ENCODE measurements at regions not wholly inside any gene's neighbourhood (a gene's known extent, or its start where the extent isn't known, plus 50 kb on each side); places are given as distances from the start of the nearest gene placed in this dataset.

DNA sequence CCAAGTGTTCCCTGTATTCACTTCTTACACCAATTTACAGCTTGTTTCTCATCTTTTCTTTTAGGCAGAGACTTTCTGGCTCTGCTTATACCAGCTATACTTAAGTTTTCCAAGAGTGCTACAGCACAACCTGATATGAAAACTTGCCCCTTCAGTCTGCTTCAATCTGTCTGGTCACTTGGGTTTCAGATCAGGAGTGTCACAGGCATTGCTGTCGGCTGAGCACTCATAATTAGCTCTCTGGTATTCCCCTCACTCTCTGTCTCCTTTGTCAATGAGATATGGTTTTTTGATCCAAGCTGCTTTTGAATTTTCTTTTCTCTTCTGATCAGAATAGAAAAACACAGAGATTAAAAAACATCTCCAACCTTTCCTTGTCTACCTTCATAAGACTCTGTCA is 194.9 kb upstream of the UMPS start:
- Histone ChIP-seq H3K27ac (ENCODE audit: insufficient read depth, low read depth, low read length) (no peak overlapping the region), H3K4me1 (ENCODE audit: control insufficient read depth, extremely low read depth, insufficient read depth, low read length) (no peaks in the 10 kb centered on the region), H3K36me3 (ENCODE audit: control insufficient read depth in 2 of 2, extremely low read depth in 1 of 2, insufficient read depth in 2 of 2, low read length in 2 of 2) (no peaks in the 10 kb centered on the region), H3K9ac (replicated peaks; ENCODE audit: extremely low read depth, insufficient read depth, low read length) (no peak overlapping the region), H4K20me1 (replicated peaks; ENCODE audit: control insufficient read depth, extremely low read depth, insufficient read depth, low read length) (no peaks in the 10 kb centered on the region), H3K79me2 (ENCODE audit: control insufficient read depth, insufficient read depth, low read length) (no peaks in the 10 kb centered on the region), H2AFZ (ENCODE audit: low read depth, low read length) (no peak overlapping the region), H3K4me3 (replicated peaks in 1 of 3; ENCODE audit: insufficient read depth in 1 of 3, low read depth in 1 of 3, low read length in 3 of 3) (no peak overlapping the region), H3K9me3 (replicated peaks; ENCODE audit: control insufficient read depth, insufficient read depth, low read length) (no peaks in the 10 kb centered on the region), H3K9me1 (replicated peaks; ENCODE audit: control insufficient read depth, extremely low read depth, insufficient read depth, low read length) (no peaks in the 10 kb centered on the region), H3K4me2 (ENCODE audit: insufficient read depth, low read length) (no peak overlapping the region), H3K27me3 (ENCODE audit: control insufficient read depth in 2 of 2, insufficient read depth in 2 of 2, low read length in 2 of 2) (peaks cover 0 to 7% of the 10 kb centered on the region in 2 experiments)
- dilution Hi-C loops (cut with MboI; ENCODE audit: extremely low pct_ligation_motif_present, low sequenced_read_pairs): no loop called here
- FAIRE-seq (no peak), DNase-seq (ENCODE audit: low read depth, low spot score) (no peak)
- BruUV-seq (replicated peaks): no TSS peak
- ChIA-PET CTCF (interaction anchor here (0.7 to 1.4 kb wide), 2 partner anchors 11 to 13 kb away, joined by 3 to 4 read pairs; no protein-coding TSS in a partner anchor), POLR2A (no interaction called here)
- TF ChIP-seq, protein P1, sequence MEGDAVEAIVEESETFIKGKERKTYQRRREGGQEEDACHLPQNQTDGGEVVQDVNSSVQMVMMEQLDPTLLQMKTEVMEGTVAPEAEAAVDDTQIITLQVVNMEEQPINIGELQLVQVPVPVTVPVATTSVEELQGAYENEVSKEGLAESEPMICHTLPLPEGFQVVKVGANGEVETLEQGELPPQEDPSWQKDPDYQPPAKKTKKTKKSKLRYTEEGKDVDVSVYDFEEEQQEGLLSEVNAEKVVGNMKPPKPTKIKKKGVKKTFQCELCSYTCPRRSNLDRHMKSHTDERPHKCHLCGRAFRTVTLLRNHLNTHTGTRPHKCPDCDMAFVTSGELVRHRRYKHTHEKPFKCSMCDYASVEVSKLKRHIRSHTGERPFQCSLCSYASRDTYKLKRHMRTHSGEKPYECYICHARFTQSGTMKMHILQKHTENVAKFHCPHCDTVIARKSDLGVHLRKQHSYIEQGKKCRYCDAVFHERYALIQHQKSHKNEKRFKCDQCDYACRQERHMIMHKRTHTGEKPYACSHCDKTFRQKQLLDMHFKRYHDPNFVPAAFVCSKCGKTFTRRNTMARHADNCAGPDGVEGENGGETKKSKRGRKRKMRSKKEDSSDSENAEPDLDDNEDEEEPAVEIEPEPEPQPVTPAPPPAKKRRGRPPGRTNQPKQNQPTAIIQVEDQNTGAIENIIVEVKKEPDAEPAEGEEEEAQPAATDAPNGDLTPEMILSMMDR (IDR thresholded peaks at IDR 0.05; ENCODE audit: extremely low read depth in 1 of 2, insufficient read depth in 1 of 2, low read depth in 1 of 2, low read length in 2 of 2): no peak
- TF ChIP-seq MYC (IDR thresholded peaks at IDR 0.05; ENCODE audit: low read depth, low read length) (no peak), EZH2 (IDR thresholded peaks at IDR 0.05; ENCODE audit: borderline replicate concordance, low read depth, low read length, severe bottlenecking) (no peak), POLR2A (IDR thresholded peaks at IDR 0.05; ENCODE audit: low read depth, low read length) (no peak), POLR2AphosphoS5 (IDR thresholded peaks at IDR 0.05; ENCODE audit: insufficient read depth, low read depth, low read length) (no peak), JUN (IDR thresholded peaks at IDR 0.05; ENCODE audit: borderline replicate concordance, insufficient read depth, insufficient read length, low read depth) (no peak), GATA2 (IDR thresholded peaks at IDR 0.05; ENCODE audit: insufficient read depth, insufficient read length, low read depth, low read length) (no peak), FOS (IDR thresholded peaks at IDR 0.05; ENCODE audit: borderline replicate concordance, insufficient read depth, low read length) (no peak)
- TF ChIP-seq, protein P2, sequence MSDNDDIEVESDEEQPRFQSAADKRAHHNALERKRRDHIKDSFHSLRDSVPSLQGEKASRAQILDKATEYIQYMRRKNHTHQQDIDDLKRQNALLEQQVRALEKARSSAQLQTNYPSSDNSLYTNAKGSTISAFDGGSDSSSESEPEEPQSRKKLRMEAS (IDR thresholded peaks at IDR 0.05; ENCODE audit: insufficient read depth, insufficient read length): no peak
- intact Hi-C loops (cut with micrococcal nuclease): no loop called here
